PC-3 (cell line): ENCODE measurements at regions not wholly inside any gene's neighbourhood (a gene's known extent, or its start where the extent isn't known, plus 50 kb on each side); places are given as distances from the start of the nearest gene placed in this dataset.

ENCODE experiments used
- ATAC-seq: fragments of 200-7000 bp; cut with Tn5 transposase; 2 replicates; pipeline ENCODE4 v1.9.1; 2020; ENCODE audit warnings: mild to moderate bottlenecking, moderate library complexity
- BruUV-seq: library from RNA; stranded (reverse); fragments of 400-500 nt; replicated peaks from 2 replicates; lab custom pipeline; 2021; lab: Mats Ljungman, UMichigan
- CTCF ChIA-PET: fragments of 300-600 bp; sonication (Branson Sonifier 250); formaldehyde crosslinking; loops from one replicate; lab custom pipeline; 2022; ENCODE audit warnings: antibody characterized with exemption; lab: Charles Lee
- POLR2A ChIA-PET: fragments of 300-600 bp; sonication (Branson Sonifier 250); formaldehyde crosslinking; loops from one replicate; lab custom pipeline; 2022; ENCODE audit warnings: antibody characterized with exemption; ENCODE audit not compliant: unreplicated experiment; lab: Charles Lee
- DNase-seq: peaks from one replicate; pipeline ENCODE4 v3.0.0-alpha.2; 2015
- H2AFZ ChIP-seq: fragments of 300-600 bp; sonication (generic); 2 replicates; pipeline ENCODE4 v1.6.0; 2016; ENCODE audit warnings: antibody characterized with exemption, low read length
- H3F3A ChIP-seq: fragments of 300-600 bp; sonication (generic); one replicate; pipeline ENCODE4 v1.6.0; 2017; ENCODE audit warnings: antibody characterized with exemption, low read length, control low read depth, mild to moderate bottlenecking; ENCODE audit not compliant: unreplicated experiment
- H3K27ac ChIP-seq: fragments of 300-600 bp; sonication (generic); 2 replicates; pipeline ENCODE4 v1.5.1; 2016; ENCODE audit warnings: mild to moderate bottlenecking, low read length
- H3K27me3 ChIP-seq: fragments of 300-600 bp; sonication (generic); 2 replicates; pipeline ENCODE4 v1.6.1; 2016; ENCODE audit warnings: low read length, mixed read lengths
- H3K36me3 ChIP-seq: fragments of 300-600 bp; sonication (generic); 2 replicates; pipeline ENCODE4 v1.6.1; 2016; ENCODE audit warnings: low read depth, mixed run types, low read length, mixed read lengths
- H3K4me1 ChIP-seq: fragments of 300-600 bp; sonication (generic); 2 replicates; pipeline ENCODE4 v1.5.1; 2016; ENCODE audit warnings: low read length; ENCODE audit not compliant: insufficient read depth
- H3K4me2 ChIP-seq: fragments of 300-600 bp; sonication (generic); 2 replicates; pipeline ENCODE4 v1.6.0; 2016; ENCODE audit warnings: low read length
- H3K4me3 ChIP-seq: fragments of 300-600 bp; sonication (generic); 2 replicates; pipeline ENCODE4 v1.5.1; 2016; ENCODE audit warnings: mild to moderate bottlenecking, low read length, mixed read lengths
- H3K79me2 ChIP-seq: fragments of 300-600 bp; sonication (generic); 2 replicates; pipeline ENCODE4 v1.6.1; 2017; ENCODE audit warnings: low read length, mixed read lengths
- H3K9ac ChIP-seq: fragments of 300-600 bp; sonication (generic); 2 replicates; pipeline ENCODE4 v1.6.0; 2016; ENCODE audit warnings: mild to moderate bottlenecking, low read length
- H3K9me2 ChIP-seq: fragments of 300-600 bp; sonication (generic); replicated peaks from 2 replicates; pipeline ENCODE4 v1.6.1; 2016; ENCODE audit warnings: mixed run types, low read length, mixed read lengths
- H3K9me3 ChIP-seq: fragments of 300-600 bp; sonication (generic); 2 replicates; pipeline ENCODE4 v1.6.1; 2016; ENCODE audit warnings: low read length, mixed read lengths
- H4K20me1 ChIP-seq: fragments of 300-600 bp; sonication (generic); 2 replicates; pipeline ENCODE4 v1.6.1; 2016; ENCODE audit warnings: low read length, mixed read lengths
- EZH2 ChIP-seq: fragments of 300-600 bp; sonication (generic); IDR thresholded peaks from one replicate; pipeline ENCODE4 v1.6.1; 2017; ENCODE audit warnings: antibody characterized with exemption, mild to moderate bottlenecking, low read length; ENCODE audit not compliant: unreplicated experiment
- EZH2phosphoT487 ChIP-seq: fragments of 300-600 bp; sonication (generic); IDR thresholded peaks from 2 replicates; pipeline ENCODE4 v1.6.1; 2018; ENCODE audit warnings: mild to moderate bottlenecking, antibody characterized with exemption, low read length, borderline replicate concordance
- intact Hi-C: fragments of 100-400 bp; cut with micrococcal nuclease; formaldehyde crosslinking; loops from 2 replicates; pipeline ENCODE4 v1.9.0; 2023
- TF ChIP-seq, protein P1 (sequence below): fragments of 300-600 bp; sonication (generic); conservative IDR thresholded peaks from 2 replicates; pipeline ENCODE4 v1.5.1; 2017; ENCODE audit warnings: antibody characterized with exemption, low read depth, mild to moderate bottlenecking, low read length

DNA sequence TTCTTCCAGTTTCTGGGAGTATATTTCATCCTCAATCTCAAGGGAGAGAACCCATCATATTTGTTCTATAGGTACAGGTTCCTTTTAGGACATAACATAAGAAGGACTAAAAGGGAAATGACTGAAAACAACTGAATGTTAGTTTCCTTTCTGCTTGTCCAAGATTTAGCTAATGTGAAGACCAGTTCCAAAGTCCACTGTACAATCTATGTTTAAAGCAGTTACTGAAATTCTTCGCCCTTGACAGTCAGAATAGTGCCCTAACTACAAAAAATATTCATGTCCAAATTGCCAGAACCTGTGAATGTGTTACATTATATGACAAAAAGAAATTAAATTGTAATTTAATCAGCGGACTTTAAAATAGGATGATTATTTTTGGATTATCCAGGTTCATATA, 466.3 kb upstream of the SETBP1 start:
- ATAC-seq: no peak
- no peaks in the 10 kb centered on the region for H3F3A ChIP-seq
- TF ChIP-seq EZH2phosphoT487 (no peak), EZH2 (no peak)
- TF ChIP-seq, protein P1, sequence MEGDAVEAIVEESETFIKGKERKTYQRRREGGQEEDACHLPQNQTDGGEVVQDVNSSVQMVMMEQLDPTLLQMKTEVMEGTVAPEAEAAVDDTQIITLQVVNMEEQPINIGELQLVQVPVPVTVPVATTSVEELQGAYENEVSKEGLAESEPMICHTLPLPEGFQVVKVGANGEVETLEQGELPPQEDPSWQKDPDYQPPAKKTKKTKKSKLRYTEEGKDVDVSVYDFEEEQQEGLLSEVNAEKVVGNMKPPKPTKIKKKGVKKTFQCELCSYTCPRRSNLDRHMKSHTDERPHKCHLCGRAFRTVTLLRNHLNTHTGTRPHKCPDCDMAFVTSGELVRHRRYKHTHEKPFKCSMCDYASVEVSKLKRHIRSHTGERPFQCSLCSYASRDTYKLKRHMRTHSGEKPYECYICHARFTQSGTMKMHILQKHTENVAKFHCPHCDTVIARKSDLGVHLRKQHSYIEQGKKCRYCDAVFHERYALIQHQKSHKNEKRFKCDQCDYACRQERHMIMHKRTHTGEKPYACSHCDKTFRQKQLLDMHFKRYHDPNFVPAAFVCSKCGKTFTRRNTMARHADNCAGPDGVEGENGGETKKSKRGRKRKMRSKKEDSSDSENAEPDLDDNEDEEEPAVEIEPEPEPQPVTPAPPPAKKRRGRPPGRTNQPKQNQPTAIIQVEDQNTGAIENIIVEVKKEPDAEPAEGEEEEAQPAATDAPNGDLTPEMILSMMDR: no peak
- no peaks in the 10 kb centered on the region for H3K9me3 ChIP-seq
- ChIA-PET POLR2A (no interaction called here), CTCF (no interaction called here)
- H3K36me3 ChIP-seq: no peaks in the 10 kb centered on the region
- no peak overlapping the region for H3K4me2 ChIP-seq
- no peaks in the 10 kb centered on the region for H3K9me2 ChIP-seq
- no peaks in the 10 kb centered on the region for H3K79me2 ChIP-seq
- no peak overlapping the region for H3K4me3 ChIP-seq
- no peak overlapping the region for H2AFZ ChIP-seq
- intact Hi-C loops: no loop called here
- no peak overlapping the region for H3K9ac ChIP-seq
- H3K27me3 ChIP-seq: no peaks in the 10 kb centered on the region
- no peaks in the 10 kb centered on the region for H3K4me1 ChIP-seq
- H3K27ac ChIP-seq: no peak overlapping the region
- DNase-seq: no peak
- no TSS peak for BruUV-seq
- no peaks in the 10 kb centered on the region for H4K20me1 ChIP-seq

DNA sequence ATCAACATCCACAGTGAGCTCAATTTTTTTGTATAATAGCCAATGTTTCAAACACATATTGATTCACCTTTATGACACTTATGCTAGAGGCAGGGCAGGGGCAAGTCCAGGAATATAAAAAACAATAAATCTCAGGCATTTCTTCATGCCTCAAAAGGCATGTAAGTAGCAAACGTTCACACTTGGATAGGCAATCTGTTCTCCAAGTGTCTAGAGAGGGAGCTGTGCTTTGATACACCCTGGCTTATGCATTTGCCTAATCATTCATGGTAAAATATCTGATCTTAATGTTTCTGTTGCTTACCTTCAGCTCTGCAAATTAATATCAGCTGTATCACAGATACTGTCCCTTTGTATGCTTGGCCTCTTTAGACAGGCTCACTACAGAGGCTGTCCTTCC, 464.5 kb upstream of the SETBP1 start:
- no peaks in the 10 kb centered on the region for H3K79me2 ChIP-seq
- H3K9me2 ChIP-seq: no peaks in the 10 kb centered on the region
- POLR2A ChIA-PET: no interaction called here
- H3K4me3 ChIP-seq: no peak overlapping the region
- H3K9ac ChIP-seq: no peak overlapping the region
- intact Hi-C loops: no loop called here
- H3K36me3 ChIP-seq: no peaks in the 10 kb centered on the region
- H3K4me2 ChIP-seq: no peak overlapping the region
- ATAC-seq: no peak
- no peak for DNase-seq
- H3F3A ChIP-seq: no peaks in the 10 kb centered on the region
- no peaks in the 10 kb centered on the region for H3K4me1 ChIP-seq
- no TSS peak for BruUV-seq
- no peak for TF ChIP-seq EZH2phosphoT487
- TF ChIP-seq EZH2: no peak
- TF ChIP-seq, protein P1: no peak
- no peaks in the 10 kb centered on the region for H4K20me1 ChIP-seq
- no peaks in the 10 kb centered on the region for H3K9me3 ChIP-seq
- H2AFZ ChIP-seq: no peak overlapping the region
- CTCF ChIA-PET: interaction anchor here (0.6 kb wide), 1 partner anchor 484 kb away, joined by 3 read pairs; no protein-coding TSS in a partner anchor
- no peak overlapping the region for H3K27ac ChIP-seq
- no peaks in the 10 kb centered on the region for H3K27me3 ChIP-seq

DNA sequence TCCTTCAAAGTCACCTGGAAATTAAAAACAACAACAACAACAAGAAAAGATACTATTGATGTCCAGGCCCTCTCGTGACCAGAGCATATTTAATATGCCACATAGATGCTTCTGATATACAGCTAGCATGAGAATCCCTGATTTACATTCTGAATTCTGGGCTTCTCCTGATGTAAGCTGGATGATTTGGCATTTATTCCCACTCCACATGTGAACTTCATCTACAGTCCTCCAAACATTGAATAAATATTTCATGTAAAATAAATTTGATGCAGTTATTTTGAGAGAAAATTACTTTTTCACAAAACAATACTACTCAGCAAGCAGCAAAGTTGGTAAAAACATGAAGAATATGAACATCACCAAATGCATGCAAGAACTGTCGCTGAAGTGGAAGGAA, 453.2 kb upstream of the SETBP1 start:
- BruUV-seq: no TSS peak
- TF ChIP-seq EZH2 (no peak), EZH2phosphoT487 (no peak)
- TF ChIP-seq, protein P1: no peak
- Histone ChIP-seq H2AFZ (no peak overlapping the region), H4K20me1 (no peaks in the 10 kb centered on the region), H3K4me3 (no peak overlapping the region), H3K9ac (no peak overlapping the region), H3K36me3 (no peaks in the 10 kb centered on the region), H3K4me2 (no peak overlapping the region), H3K79me2 (no peaks in the 10 kb centered on the region), H3K27me3 (no peaks in the 10 kb centered on the region), H3K4me1 (0 out of 2 replicates have a peak, but pooled peaks cover 4% of the 10 kb centered on the region), H3K9me2 (no peaks in the 10 kb centered on the region), H3K9me3 (no peaks in the 10 kb centered on the region), H3F3A (no peaks in the 10 kb centered on the region), H3K27ac (no peak overlapping the region)
- ATAC-seq: no peak
- DNase-seq: no peak
- intact Hi-C loops: no loop called here
- CTCF ChIA-PET: no interaction called here
- POLR2A ChIA-PET: no interaction called here
